GM19239 (cell line): ENCODE measurements at regions not wholly inside any gene's neighbourhood (a gene's known extent, or its start where the extent isn't known, plus 50 kb on each side); places are given as distances from the start of the nearest gene placed in this dataset.

Source experiments
- DNase-seq: peaks from one replicate; pipeline ENCODE4 v3.0.0; 2011; ENCODE audit warnings: low spot score; ENCODE audit not compliant: insufficient read length
- FAIRE-seq: peaks from 2 replicates; lab custom pipeline; 2011; peaks lifted over from hg19 to GRCh38; lab: Jason Lieb, UNC

DNA sequence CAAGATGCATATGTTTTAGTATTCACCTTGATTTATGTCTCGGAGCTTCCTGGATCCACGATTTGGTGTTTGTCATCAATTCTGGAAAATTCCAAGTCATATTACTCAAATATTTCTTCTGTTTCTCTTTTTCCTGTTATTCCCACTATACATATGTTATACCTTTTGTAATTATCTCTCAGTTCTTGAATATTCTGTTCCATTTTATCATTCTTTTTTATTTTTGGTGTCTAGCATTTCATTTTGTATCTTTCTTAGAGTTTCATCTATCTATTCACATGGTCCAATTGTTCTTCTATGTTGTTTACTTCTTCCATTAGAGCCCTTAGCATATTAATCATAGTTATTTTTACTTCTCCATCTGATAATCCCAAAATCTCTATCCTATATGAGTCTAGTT, 637.8 kb upstream of the GRAMD2B start:
- no peak for DNase-seq
- no peak for FAIRE-seq

DNA sequence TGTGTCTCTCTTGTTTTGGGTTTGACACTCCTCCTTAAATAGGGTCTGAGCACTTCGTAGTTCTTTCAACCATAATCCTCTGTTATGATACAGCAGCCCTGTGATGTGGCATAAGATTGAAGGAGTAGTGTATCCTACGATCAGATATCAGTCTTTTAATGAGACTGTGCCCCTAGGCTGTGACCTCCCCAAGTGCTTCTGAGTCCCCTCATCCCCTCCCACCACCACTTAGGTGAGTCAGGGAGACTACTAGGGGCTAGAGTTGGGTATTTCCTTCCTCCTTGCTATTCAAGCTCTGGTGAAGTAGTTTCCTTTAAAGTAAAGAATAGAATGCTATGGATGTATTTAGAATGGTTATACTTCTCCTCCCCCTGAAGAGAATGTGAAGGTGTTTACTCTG, 637.2 kb upstream of the GRAMD2B start:
- FAIRE-seq, result no peak
- no peak for DNase-seq

DNA sequence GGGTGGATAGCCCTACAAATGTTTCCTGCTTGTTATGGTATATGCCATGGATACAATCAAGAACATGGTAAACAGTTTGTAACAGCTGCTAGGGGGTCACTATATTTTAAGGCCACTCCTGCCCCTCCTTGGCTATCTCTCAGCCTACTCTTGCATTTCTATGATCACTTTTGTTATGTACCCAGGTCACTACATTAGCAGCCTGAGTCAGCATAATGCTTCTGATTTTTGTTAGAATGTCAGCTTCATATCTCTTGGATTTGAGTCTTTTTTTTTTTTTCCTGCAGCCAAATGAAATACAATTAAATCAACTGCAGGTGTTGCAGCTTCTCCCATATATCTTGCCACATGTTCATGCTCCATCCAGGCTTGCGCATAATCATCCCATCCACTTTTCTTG, 629.7 kb upstream of the GRAMD2B start:
- no peak for DNase-seq
- no peak for FAIRE-seq

DNA sequence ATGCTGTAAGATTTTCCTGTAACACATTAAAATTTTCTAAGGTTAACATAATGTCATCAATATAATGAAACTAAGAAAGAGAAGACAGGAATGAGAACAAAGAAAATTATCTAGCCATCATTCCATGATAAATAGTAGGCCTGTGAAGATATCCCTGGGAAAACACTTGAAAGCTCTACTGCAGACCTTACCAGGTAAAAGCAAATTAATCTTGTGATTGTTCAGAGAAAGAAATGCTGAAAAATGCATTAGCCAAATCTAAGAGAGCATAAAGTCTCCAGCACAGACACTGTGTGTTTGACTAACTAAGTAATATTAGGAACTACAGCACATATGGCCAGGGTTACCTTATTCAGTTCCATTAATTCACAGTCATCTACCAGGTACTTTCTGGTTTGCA, 628.3 kb upstream of the GRAMD2B start:
- FAIRE-seq, result no peak

DNA sequence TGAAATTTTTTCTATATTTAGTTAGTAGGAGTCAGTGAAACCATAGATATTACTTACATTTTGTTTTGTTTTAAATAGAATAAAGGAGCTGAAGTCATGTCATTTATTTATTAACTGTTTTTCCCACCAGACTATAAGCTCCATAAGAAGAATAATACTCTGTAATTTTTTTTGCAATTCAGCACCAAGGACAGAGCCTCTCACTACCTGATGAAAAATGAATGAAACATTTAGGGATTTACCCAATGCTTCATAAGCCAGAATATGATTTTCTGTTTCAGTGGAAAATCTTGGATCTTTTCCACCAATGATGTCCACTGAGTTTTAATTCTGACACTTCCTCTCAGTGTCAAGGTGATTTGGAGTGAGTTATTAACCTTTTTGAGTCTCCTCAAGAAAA, 624.9 kb upstream of the GRAMD2B start:
- FAIRE-seq, result no peak
- no peak for DNase-seq

More for the DNA sequence above, 628.3 kb upstream of the GRAMD2B start:
- no peak for DNase-seq

DNA sequence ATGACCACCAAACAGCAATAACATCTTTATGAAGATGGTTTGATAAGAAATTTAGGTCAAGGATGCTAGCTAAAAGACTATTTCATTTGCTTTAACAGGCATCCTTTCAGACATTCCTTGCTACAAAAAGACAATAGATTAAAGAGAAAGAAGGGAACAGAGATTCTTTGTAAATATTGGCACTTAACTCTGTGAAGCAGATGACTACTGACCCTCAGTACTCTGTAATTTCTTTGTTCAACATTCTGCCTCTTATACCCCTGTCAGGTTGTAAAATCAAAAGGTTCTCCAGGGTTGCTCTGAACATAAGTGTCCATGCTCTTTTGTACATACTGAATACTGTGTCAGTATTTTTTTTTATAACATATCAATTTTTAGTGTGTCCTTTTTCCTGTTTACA, 610.6 kb upstream of the GRAMD2B start:
- no peak for FAIRE-seq
- no peak for DNase-seq

DNA sequence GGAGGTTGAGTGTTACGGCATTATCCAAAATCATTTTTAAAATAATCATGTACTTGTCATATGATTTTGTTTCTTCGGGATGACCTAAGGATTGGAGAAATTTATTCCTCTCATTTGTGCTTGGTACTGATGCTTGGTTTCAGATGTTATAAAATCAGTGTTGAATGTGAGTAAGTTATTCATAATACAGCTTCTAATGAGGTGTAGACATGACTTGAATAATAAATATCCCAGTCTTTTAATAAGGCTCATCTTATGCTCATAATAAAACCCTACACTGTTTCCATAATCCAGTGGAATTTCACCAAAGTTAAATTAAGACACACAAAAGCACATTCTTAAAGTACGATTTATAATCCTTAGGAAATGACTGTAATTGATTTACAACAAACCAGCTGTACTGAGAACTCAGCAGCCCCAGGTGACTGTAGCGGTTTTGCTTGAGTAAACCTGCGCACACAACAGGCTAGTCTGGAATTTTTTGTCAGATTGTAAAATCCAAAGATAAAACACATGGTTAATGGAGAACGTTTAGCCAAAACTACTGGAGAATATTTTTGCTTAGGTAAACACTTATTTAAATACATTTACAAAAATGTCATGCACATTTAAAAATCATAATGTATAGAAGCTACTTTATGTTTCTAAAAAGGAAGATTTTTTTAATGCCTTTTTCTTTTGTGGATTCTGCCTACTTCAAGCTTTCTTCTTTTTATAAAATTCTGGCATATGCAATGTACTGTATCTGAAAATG, 609.8 kb upstream of the GRAMD2B start:
- no peak for FAIRE-seq
- DNase-seq, result no peak

DNA sequence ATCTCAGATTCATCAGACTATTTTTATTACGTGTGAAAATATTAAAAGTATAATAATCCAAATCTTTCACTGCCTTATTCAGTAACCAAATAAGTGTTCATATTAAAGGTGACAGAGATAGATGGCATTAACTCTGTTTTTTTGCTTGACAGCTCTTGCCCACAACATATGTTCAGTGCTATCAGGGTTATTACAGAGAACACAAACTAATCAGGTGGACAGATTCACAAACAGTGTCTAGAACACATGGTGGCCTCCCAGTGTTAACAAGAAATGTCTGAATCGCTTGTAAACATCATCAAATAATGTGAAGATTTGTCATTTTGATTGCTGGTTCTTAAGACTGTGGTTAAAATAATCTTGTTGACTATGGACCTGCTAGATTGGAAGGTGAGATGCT, 609.1 kb upstream of the GRAMD2B start:
- DNase-seq, result no peak
- FAIRE-seq, result no peak

DNA sequence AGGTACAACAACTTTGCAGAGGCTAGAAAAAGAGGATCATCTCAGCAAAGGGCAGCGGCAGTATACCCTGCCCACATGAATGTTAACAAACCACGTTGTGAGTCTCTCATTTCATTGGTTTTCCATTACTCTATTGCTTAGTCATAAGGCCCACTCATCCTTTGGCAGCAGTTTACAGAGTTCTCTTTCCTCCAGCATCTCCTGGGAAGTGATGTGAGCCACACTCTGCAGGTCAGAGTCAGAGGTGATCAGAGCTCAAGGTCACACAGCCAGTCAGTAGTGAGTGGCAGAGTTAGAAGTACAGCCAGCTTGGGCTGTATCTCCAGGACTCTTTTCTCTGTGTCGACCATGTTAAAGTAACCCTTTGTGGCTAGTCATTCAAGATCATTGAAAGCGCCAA, 599.6 kb upstream of the GRAMD2B start:
- FAIRE-seq (no peak), DNase-seq (no peak)

DNA sequence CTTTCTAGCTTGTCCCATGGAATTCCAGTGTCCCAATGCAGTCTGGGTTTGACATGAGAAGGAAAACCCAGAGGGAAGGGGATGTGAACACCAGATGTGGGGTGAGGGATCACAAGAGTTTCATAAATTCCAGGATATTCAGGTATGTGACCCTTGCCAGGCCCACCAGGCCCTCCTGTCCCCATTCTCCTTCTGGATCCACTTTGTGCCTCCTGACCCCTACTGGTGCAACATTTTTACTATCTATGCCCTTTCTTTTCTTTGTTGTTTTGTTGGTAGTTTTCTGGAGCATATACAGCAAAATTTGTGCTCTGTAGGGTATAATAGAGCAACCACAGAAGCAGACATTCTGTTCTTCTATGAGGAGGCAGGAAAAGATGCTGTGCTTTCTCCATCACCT, 597.0 kb upstream of the GRAMD2B start:
- FAIRE-seq, result no peak

DNA sequence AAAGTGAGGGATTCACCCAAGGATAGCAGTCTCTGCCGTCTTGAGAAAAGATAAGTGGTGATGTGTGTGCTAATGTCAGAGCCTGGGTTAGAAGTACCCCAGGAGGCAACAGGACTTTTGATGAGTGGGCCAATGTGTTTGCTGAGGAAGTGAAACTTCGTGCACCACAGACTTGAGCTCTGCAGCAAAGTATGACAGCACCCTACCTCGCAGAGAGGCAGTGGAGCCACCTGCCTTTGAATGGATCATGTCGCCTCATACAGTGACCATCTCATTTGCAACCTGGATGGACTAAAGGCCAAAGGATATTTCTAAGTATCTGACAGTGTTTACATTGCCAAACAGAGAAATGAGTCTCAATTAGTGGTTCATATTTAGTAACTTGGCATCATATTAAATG, 593.9 kb upstream of the GRAMD2B start:
- DNase-seq (peak; percentile 2), FAIRE-seq (no peak)

More for the DNA sequence above, 597.0 kb upstream of the GRAMD2B start:
- DNase-seq, result no peak

DNA sequence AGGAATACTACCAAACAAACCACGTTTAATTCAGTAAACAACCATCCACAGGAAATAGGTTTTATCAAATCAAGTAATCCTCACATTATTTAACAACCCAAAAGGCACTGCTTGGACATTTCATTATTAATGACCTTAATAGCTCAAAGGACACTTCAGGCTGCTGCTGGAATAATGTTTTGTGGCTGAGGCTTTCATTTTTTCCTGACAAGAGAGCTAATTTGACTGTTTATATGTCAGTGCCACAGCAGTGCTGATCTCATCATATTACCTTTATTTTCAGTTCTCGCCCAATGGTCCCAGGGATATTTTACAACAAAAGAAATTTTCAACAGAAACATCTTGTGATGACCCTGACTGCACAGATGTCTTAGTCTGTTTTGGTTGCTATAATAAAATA, 589.8 kb upstream of the GRAMD2B start:
- DNase-seq (no peak), FAIRE-seq (no peak)

DNA sequence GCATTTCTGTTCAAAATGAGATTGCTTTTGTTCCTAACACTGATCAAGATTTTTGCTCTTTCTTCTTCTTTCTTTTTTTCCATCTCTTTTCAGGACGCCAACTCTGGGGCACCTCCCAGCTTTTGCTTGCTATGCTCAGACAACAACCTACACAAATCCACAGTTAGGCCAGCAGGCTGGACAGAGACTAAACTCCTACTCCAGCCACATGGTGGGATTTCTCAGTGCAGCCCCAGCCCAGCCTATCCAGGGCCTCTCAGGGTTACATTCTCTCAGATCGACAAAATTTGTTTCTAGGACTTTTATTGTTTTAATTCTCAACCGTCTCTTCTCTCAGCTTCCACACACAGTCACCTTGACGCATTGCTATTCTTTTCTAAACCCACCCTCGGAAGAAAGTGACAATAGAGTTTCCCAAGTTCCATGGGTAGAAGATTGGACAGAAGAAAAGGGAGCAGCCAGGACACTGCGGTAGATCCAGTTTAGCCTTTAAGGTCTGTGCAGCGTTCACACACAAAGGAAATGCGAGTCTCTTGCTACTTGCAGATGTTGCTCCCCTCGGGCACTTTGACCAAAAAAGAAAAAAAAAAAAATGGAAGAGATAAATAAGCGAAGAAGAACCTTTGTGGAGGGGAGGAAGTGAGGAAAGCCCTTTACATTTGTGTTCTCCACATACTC, 588.6 kb upstream of the GRAMD2B start:
- FAIRE-seq (no peak), DNase-seq (no peak)

DNA sequence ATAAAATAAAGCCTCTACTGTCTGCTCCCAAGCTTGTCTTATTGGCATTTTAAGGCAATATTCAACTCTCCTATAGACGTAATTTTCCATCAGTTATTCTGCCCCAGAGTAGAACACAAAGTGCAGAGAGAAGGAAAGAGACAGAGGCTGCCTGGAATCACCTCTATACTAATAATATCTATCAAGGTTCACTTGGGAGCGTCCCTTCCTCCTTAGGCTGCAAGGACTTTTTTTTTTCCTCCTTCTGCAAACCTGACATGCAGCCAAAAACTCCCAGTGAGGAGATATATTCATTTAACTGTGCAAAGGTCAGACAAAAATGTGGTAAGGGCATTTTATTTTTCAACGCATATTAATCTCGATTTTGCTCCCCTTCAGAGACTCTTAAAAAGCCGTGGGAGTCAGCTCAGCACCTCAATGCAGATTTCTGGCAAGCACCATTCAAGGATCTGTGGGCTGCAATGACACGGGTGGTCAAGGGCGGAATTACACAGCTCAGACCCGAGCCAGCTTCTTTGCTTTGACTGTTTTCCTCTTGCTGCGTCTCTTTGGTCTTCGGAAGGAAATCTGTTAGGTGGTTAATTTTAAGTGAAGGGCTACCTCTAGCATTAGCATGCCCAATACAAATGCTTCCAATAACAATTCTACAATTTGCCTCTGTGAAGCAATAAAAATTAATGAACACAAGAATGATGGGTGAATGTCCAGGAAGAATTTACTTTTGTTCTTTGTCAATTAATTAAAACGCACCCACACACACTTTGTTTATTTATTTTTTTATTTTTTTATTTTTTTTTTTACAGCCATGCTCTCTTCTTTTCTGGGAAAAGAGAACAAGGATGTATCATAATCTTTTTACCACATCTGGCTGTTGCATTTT, 587.7 kb upstream of the GRAMD2B start:
- FAIRE-seq, result no peak
- DNase-seq, result peak; percentile 1

DNA sequence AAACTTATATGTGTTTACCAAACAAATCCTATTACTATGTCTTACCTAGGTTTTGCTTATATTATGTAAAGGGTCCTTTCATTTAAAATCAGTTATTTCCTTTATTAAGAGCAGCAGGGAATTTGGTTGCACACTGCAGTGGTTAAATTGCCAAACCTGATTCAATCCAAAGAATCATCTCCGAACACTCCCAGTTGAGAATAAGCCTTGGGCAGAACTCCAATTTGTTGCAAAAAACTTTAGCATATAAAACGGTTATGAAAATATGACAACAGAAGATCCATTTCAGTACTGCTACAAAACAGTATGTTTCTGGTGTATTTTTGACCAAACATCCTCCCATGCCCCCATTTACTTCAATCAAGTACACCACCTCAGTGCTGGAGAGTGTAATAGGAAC, 587.0 kb upstream of the GRAMD2B start:
- DNase-seq (no peak), FAIRE-seq (no peak)

DNA sequence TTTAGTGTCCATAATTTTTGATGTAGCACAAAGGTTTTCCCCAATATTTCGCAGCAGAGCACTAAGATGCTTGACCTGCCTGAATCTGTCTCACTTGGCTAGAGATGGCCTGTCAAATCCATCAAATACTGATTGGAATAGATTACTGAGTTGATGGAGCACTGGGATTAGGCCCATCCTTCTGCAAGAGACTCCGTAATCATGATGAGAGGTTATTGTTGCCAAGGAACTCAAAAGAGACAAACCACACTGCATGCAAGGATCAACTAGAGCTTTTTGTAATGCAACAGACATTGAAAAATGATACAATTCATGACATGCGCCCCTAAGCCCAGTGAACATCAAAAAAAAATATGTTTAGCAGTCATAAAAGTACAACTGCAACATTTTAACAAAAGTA, 585.3 kb upstream of the GRAMD2B start:
- DNase-seq (no peak), FAIRE-seq (no peak)

DNA sequence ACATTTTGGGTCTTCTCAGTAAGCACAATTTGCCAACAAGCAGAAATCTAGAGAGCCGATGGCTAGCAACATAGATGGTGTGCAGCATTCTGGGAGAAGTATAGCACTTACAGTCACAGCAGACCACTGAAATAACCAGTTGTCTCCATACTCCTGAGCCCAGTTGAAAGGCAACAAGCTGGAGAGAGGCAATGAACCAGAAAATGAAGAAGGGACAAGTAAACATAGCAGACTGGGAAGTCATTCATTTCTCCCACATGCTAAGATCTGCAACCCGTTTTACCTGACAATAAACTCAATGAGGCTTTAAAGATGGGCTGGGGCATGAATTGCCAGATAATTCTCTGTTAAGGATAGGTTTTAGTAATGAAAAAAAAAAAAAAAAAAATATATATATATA, 575.6 kb upstream of the GRAMD2B start:
- FAIRE-seq, result no peak

DNA sequence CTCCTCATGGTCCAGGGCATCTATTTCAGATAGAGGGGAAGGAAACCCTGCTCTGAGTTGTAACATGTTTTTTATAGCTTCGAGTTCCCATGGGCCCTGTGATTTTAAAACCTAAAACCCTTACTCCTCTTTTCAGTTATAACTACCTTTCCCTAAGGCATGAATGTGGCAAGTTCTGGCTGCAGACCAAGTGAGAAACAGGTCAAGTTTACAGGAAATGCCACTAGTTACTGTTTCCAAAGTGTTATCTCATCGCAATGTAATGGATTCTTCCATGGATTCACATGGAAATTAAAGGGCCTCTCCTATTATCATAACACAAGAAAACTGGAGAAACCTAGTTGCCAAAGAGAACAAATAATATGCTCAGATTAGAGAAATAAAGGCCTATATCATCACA, 574.5 kb upstream of the GRAMD2B start:
- FAIRE-seq (no peak), DNase-seq (no peak)

More for the DNA sequence above, 575.6 kb upstream of the GRAMD2B start:
- no peak for DNase-seq

DNA sequence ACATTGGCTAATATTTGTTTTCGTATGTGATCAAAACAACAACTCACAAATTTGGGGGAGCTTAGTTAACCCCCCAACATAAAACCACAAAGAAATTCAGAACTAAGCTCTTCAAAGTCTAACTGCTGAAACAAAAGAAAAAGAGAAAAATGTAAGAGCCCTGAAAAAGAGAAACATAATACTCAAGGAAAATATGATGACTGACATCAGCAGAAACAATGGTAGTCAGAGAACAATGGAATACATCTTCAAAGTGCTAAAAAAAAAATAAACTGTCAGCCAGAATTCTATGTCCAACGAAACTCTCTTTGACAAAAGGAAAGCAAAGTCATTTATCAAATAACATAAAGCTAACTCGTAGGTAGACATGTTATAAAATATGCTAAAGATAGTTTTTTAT, 566.3 kb upstream of the GRAMD2B start:
- DNase-seq, result no peak
- FAIRE-seq, result no peak

DNA sequence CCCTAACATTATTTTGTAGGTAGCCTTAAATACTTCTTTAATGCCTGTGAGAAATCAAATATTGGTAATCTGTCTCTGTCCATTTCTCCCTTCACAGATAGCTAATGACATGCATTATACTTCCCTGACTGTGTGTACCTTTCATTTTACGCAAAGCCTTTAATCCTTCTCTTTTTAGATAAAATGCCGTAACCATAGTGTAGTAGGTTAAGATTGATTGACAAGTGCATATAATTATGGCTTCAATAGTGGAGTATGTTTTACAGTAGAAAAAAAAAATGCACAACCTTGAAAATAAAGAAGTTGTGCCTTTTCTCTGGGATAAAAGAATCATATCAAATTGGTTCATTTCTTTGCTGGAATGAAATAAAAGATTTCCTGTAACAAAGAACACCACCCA, 559.6 kb upstream of the GRAMD2B start:
- DNase-seq (no peak), FAIRE-seq (no peak)
